Activated CD4-positive, alpha-beta T cell treated with anti-CD3 and anti-CD28 coated beads, Interleukin-2, amount 50 U/mL, for 48 hours (primary cell): ENCODE measurements at regions not wholly inside any gene's neighbourhood (a gene's known extent, or its start where the extent isn't known, plus 50 kb on each side); places are given as distances from the start of the nearest gene placed in this dataset.

Source experiments
- DNase-seq, 2 experiments: peaks; one replicate each; pipeline ENCODE4 v3.0.0-alpha.2; 2020

DNA sequence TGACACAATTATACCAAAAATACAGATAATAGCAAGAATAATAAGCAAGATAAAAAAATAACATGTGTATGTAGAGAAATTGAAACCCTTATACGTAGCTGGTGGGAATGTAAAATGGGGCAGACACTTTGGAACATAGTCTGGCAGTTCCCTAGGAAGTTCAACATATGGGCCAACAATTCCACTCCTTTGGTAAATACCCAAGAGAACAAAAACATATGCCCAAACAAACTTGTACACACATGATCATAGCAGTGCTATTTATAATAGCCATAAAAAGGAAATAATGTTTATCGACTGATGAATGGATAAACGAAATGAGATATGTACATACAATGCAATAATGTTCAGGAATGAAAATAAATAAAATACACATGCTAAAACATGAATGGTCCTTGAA lies 462.4 kb upstream of the SORCS1 start:
- no peak for DNase-seq

GRCh38 chr10:107623292-107623691 lies 458.8 kb upstream of the SORCS1 start:
- no peak for DNase-seq

DNA sequence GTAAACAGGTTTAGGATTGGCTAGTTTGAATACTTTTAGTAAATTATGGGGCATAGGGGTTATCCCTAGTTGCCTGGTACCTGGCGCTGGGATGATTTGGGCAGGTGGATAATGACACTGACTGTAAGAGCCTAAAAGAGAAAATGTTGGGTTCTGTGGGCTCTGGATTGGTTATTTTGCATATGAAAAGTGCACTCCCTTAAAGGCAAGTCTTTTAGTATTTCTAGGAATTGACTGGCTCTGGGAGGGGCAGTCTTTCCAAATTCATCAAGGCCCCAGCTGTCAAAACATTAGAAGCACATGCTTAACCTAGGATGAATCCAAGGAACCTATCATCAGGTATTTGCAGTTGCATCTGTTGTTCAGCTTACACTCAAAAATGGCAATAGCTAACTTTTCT lies 454.6 kb upstream of the SORCS1 start:
- no peak for DNase-seq

- no peak for DNase-seq
Measured at GRCh38 chr10:107618504-107618994, 454.0 kb upstream of the SORCS1 start.

DNA sequence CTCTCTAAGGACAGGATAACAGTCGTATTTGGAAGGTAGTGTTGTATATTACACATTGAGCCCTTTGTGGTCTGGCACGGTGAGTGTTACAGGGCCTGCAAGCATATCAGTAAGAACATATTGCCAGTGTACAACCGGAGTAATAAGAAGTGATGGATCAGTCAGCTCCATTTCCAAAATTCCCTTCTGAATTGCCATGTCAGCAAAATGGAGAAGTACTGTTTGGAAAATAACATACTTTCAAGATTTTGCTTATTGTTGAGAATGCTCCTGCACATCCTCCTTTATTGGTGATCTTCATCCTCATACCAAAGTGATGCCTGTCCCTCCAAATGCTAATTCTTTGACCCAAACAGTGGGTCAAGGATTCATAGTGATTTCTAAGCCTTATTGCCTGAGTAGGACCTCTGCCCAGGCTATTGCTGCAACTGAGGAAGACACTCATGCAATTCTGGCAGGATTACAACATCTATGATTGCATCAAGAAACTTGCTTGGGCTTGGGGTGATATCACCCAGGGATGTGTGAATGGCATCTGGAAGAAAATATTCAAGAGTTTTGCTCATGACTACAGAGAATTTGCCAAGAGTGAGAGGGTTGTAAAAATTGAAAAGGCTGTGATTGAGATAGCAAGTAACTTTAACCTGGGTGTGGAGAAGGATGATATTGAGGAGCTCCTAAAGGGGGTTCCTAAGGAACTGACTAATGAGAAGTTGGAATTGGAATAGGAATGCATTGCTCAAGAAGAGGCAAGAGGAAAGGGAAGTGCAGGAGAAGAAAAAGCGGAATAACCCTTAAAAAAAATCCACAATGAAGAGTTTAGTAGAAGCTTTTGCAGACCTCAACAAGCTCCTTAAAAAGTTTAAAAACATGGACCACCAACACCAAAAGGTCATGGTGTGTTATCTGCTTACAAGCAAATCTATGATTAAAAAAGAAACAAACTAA lies 452.2 kb upstream of the SORCS1 start:
- no peak for DNase-seq

GRCh38 chr10:107616031-107616430 lies 451.5 kb upstream of the SORCS1 start:
- no peak for DNase-seq

DNA sequence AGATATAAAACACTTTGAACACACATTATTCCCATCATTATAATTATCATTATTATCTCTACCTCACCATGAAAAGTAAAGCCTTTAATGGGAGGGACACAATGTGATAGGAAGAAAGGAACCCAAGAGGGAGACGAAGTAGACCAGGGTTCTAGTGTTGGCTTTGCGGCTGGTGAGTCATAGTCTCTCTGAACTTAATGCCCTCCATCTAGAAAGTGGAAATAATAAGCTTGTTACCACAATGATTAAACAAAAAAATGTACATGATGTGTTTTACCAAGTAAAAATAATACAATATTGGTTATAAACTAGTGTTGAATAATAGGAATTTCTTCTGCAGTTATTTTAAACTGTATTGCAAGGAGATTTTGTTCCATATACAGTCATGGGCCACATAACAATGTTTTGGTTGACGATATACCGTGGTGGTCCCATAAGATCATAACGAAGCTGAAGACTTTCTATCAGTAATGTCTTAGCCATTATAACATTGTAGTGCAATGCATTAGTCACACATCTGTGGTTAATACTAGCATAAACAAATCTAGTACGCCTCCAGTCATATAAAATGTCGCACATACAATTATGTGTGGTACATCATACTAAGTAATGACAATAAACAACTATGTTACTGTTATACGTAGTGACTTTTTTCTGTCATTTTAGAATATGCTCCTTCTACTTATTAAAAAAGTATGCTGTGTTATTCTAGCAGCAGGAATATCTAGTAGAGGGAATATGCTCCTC lies 450.6 kb upstream of the SORCS1 start:
- DNase-seq, result no peak

GRCh38 chr10:107611115-107611514 lies 446.6 kb upstream of the SORCS1 start:
- DNase-seq, result no peak

- no peak for DNase-seq
Measured at GRCh38 chr10:107589081-107589480, 424.6 kb upstream of the SORCS1 start.

DNA sequence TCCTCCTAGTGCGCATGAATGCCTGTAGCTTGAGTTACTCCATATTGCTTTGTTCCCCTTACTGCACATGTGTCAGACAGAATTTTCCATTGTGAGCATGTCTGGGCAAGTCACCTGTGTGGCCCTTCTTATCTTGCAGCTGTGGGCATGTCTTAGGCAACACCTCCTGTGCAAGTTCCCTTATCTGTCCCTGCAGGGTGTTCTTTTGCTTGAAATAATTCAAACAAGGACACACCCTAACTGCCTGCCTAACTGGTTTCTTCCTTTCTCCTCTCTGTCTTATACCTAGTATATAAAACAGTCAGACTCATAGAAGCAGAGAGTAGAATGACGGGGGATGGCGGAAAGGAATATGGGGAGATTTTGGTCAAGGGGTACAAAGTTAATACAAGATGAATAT lies 421.1 kb upstream of the SORCS1 start:
- DNase-seq, result no peak

GRCh38 chr10:107583974-107584373 lies 419.5 kb upstream of the SORCS1 start:
- no peak for DNase-seq

DNA sequence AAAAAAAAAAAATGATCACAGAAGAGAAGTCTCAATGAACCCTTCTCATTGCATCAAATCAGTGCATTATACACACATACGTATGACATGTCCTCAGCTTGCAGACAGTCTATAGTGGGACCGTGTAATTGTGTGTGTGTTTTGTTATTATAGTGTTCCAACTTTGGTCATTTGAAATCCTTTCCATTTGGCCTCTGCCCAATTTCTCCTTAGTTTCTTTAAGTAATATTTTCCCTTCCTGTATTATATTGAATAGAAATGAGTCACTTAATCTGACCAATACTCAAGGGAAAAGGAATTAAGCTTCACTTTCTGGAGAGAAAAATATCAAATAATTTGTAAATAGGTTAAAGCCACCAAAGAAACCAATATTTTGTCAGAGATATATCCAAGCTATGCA lies 415.5 kb upstream of the SORCS1 start:
- no peak for DNase-seq

- DNase-seq, result no peak
Measured at GRCh38 chr10:107577221-107577620, 412.7 kb upstream of the SORCS1 start.

- DNase-seq, result no peak
Measured at GRCh38 chr10:107576746-107577145, 412.2 kb upstream of the SORCS1 start.

- DNase-seq, result no peak
Measured at GRCh38 chr10:107565014-107565413, 400.5 kb upstream of the SORCS1 start.

DNA sequence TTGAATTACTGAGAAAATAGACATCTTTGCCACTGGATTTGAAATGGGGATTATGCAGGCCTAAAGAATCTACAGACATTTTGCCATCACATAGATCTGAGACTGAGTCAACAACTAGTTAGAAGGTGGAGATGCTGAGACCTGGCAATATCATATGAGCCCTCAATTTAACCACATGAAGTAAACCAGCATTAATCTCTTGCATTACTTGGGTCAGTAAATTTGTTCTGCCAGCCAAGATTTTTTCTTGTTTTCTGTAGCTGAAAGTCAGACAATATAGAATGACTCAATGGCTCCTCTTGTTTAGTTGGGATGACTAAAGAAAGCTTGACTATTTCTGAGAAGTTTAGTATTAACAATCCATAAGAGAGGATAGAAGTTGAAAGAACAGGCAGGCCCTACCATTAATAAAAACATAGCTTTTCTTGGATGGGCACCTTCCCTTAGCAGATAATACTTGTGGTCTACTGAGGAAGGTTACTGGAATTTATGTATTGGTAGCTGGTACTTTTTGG lies 396.7 kb upstream of the SORCS1 start:
- DNase-seq, result no peak

DNA sequence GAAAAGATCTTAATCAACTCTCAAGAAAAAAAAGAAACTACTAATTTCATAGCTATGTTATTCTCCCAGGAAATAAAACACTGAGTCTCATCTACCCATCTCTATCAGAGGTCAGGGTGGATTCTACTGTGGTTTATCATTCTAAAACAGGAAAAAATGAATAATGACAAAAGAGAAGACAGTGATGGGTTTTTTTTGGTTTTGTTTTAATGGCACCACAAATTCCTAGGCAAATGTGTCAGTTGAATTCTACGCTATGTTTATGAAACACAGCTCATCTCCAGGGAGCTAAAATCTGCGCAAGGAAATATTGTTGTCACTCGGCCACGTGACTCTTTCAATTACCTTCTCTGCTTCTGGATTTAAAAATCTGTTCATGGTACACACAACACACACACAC lies 393.4 kb upstream of the SORCS1 start:
- no peak for DNase-seq

- DNase-seq, result no peak
Measured at GRCh38 chr10:107554333-107554732, 389.8 kb upstream of the SORCS1 start.

- no peak for DNase-seq
Measured at GRCh38 chr10:107553470-107553869, 389.0 kb upstream of the SORCS1 start.

DNA sequence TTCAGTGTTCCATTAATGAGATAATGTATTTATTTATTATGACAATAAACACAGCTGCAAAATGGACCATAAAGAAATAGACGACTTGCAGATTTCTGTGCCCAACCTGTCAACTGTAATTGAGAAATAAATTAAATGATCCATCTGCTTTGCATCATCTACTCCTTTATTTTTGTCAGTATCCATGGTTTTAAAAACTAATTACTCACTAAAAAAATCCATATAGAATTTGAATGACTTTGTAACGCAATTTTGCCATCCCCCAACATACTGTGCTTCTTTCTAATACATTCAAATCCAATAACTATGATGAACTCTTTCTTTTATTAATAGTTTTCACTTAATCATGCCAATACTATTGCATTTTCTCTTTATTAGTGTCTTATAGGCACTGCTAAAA lies 388.5 kb upstream of the SORCS1 start:
- DNase-seq, result no peak

GRCh38 chr10:107548301-107548700 lies 383.8 kb upstream of the SORCS1 start:
- no peak for DNase-seq

DNA sequence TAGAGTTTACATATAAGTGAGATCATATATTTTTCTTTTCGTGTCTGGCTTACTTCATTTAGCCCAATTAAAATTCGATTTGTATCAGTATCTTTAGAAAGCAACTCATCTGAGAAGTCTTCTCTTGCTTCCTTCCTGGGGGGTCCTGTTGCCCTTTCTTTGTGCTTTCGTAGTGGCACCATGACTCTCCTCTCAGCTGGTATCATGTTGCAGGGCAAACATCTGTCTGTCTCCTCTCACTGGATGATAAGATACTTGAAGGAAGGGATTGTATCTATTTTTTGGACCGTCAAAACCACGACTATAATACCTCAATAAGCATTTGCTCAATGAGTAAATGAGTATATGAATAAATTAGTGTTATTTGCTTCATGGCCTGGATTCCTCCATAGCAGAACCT lies 382.5 kb upstream of the SORCS1 start:
- DNase-seq, result no peak

DNA sequence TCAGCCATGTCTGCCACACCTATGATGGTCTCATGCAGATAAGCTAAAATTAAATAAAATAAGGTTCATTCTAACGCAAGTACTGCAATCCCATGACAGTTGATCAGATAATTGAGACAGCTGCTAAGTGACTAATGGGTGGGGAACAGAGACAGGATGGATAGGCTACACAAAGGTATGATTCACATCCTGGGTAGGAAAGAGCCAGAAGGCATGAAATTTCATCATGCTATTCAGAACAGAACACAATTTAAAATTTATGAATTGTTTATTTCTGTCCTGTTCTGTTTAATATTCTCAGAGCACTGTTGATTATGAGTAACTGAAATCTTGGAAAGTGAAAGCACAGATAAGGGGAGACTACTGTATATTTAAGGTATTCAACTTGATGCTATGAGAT lies 381.8 kb upstream of the SORCS1 start:
- DNase-seq, result no peak

- DNase-seq, result no peak
Measured at GRCh38 chr10:107545717-107546116, 381.2 kb upstream of the SORCS1 start.
